SK-N-SH (cell line): ENCODE measurements at regions not wholly inside any gene's neighbourhood (a gene's known extent, or its start where the extent isn't known, plus 50 kb on each side); places are given as distances from the start of the nearest gene placed in this dataset.
A peak's percentile ranks its signal among the peaks of the same experiment; 100 is the strongest.

Experiments used
- CTCF ChIA-PET: fragments of 300-600, 350-600 bp; formaldehyde crosslinking; extraction: SDS; loops from one replicate; lab custom pipeline; 2021; lab: Yijun Ruan, JAX
- POLR2A ChIA-PET: fragments of 350-600 bp; sonication (Branson Sonifier 250); formaldehyde crosslinking; extraction: SDS; loops from one replicate; lab custom pipeline; 2020; ENCODE audit warnings: antibody characterized with exemption, inconsistent platforms; lab: Yijun Ruan, JAX
- DNase-seq: peaks from one replicate; pipeline ENCODE4 v3.0.0; 2012
- H2AFZ ChIP-seq: fragments of 200-600 bp; sonication (generic); 2 replicates; pipeline ENCODE4 v1.8.1; 2016; ENCODE audit warnings: antibody characterized with exemption, mild to moderate bottlenecking, low read depth
- H3F3A ChIP-seq: fragments of 200-600 bp; sonication (generic); replicated peaks from 2 replicates; pipeline ENCODE3; 2016; ENCODE audit warnings: antibody characterized with exemption, mild to moderate bottlenecking; ENCODE audit not compliant: insufficient read depth
- H3K27ac ChIP-seq, 2 experiments: fragments of 200-500 bp in 1 of 2; fragments of 200-600 bp in 1 of 2; sonication (Bioruptor generic) in 1 of 2; sonication (generic), shearing (Covaris generic) in 1 of 2; 2 replicates each; pipeline versions ENCODE4 v1.5.1 to v1.6.1; 2014 to 2016; ENCODE audit warnings: low read depth in 2 of 2, inconsistent platforms in 1 of 2, low read length in 1 of 2, mild to moderate bottlenecking in 1 of 2, mixed read lengths in 1 of 2
- H3K27me3 ChIP-seq: fragments of 200-600 bp; sonication (generic), shearing (Covaris generic); 2 replicates; pipeline ENCODE4 v1.6.1; 2016; ENCODE audit warnings: mixed run types; ENCODE audit not compliant: insufficient read depth
- H3K36me3 ChIP-seq, 2 experiments: fragments of 200-500 bp in 1 of 2; fragments of 200-600 bp in 1 of 2; sonication (Bioruptor generic) in 1 of 2; sonication (generic) in 1 of 2; replicated peaks in 1 of 2; 2 replicates each; pipeline versions ENCODE3 to v1.5.1; 2014 to 2016; ENCODE audit warnings: low read length in 1 of 2, mild to moderate bottlenecking in 1 of 2; ENCODE audit not compliant: insufficient read depth in 2 of 2, control insufficient read depth in 1 of 2
- H3K4me1 ChIP-seq, 2 experiments: fragments of 200-500 bp in 1 of 2; fragments of 200-600 bp in 1 of 2; sonication (Bioruptor generic) in 1 of 2; sonication (generic), shearing (Covaris generic) in 1 of 2; 2 replicates each; pipeline versions ENCODE4 v1.5.1 to v1.6.1; 2014 to 2016; ENCODE audit warnings: low read depth in 1 of 2, low read length in 1 of 2, mixed run types in 1 of 2; ENCODE audit not compliant: insufficient read depth in 2 of 2, control insufficient read depth in 1 of 2
- H3K4me2 ChIP-seq: fragments of 200-600 bp; sonication (generic), shearing (Covaris generic); 2 replicates; pipeline ENCODE4 v1.6.1; 2017; ENCODE audit warnings: mixed run types
- H3K4me3 ChIP-seq, 2 experiments: fragments of 200-500 bp in 1 of 2; fragments of 200-600 bp in 1 of 2; sonication (Bioruptor generic) in 1 of 2; sonication (generic), shearing (Covaris generic) in 1 of 2; 2 replicates each; pipeline versions ENCODE4 v1.5.1 to v1.8.1; 2014 to 2016; ENCODE audit warnings: low read depth in 2 of 2, inconsistent platforms in 1 of 2, low read length in 1 of 2, mild to moderate bottlenecking in 1 of 2, mixed read lengths in 1 of 2, moderate library complexity in 1 of 2
- H3K79me2 ChIP-seq: fragments of 200-600 bp; sonication (generic); 2 replicates; pipeline ENCODE4 v1.8.1; 2017; ENCODE audit warnings: mild to moderate bottlenecking; ENCODE audit not compliant: insufficient read depth
- H3K9ac ChIP-seq: fragments of 200-600 bp; sonication (generic); 2 replicates; pipeline ENCODE4 v1.6.1; 2017; ENCODE audit warnings: mixed run types
- H3K9me2 ChIP-seq: fragments of 200-600 bp; sonication (generic); 2 replicates; pipeline ENCODE4 v1.6.1; 2017; ENCODE audit warnings: mixed run types
- H3K9me3 ChIP-seq: fragments of 200-600 bp; sonication (generic); 2 replicates; pipeline ENCODE4 v1.6.1; 2017; ENCODE audit warnings: mixed run types, mild to moderate bottlenecking, moderate library complexity
- H4K20me1 ChIP-seq: fragments of 200-600 bp; sonication (generic); 2 replicates; pipeline ENCODE4 v1.6.1; 2017; ENCODE audit warnings: mild to moderate bottlenecking, mixed run types; ENCODE audit not compliant: insufficient read depth
- CHD2 ChIP-seq: fragments of 150-350 bp; IDR thresholded peaks from 2 replicates; pipeline ENCODE4 v1.6.1; 2018; ENCODE audit warnings: low read length; ENCODE audit not compliant: partially characterized antibody
- ELF1 ChIP-seq: IDR thresholded peaks from 2 replicates; pipeline ENCODE4 v1.4.0; 2012
- EP300 ChIP-seq, 2 experiments: IDR thresholded peaks; 2 replicates each; pipeline versions ENCODE4 v1.4.0 to v1.6.1; 2012; ENCODE audit warnings: borderline replicate concordance in 1 of 2, low read depth in 1 of 2, low read length in 1 of 2
- EZH2phosphoT487 ChIP-seq: fragments of 200-600 bp; sonication (generic); IDR thresholded peaks from 2 replicates; pipeline ENCODE4 v1.6.1; 2017; ENCODE audit warnings: low read depth, mixed run types, mild to moderate bottlenecking, antibody characterized with exemption, moderate library complexity, borderline replicate concordance
- FOSL2 ChIP-seq: IDR thresholded peaks from 2 replicates; pipeline ENCODE4 v1.4.0; 2012; ENCODE audit warnings: low read depth, mild to moderate bottlenecking, moderate library complexity, borderline replicate concordance
- FOXM1 ChIP-seq: IDR thresholded peaks from 2 replicates; pipeline ENCODE4 v1.4.0; 2012; ENCODE audit warnings: low read depth, mild to moderate bottlenecking
- GATA2 ChIP-seq: sonication (generic); formaldehyde crosslinking; IDR thresholded peaks from 2 replicates; pipeline ENCODE4 v1.5.0; 2020; ENCODE audit warnings: mild to moderate bottlenecking, missing genetic modification reagents
- JUND ChIP-seq: IDR thresholded peaks from 2 replicates; pipeline ENCODE4 v1.4.0; 2012
- MEF2A ChIP-seq: IDR thresholded peaks from 2 replicates; pipeline ENCODE4 v1.4.0; 2012; ENCODE audit warnings: low read depth, borderline replicate concordance
- MXI1 ChIP-seq: IDR thresholded peaks from 2 replicates; pipeline ENCODE4 v1.6.1; 2012; ENCODE audit warnings: mild to moderate bottlenecking, low read depth, low read length, improper control_type of control experiment
- NFIC ChIP-seq: IDR thresholded peaks from 2 replicates; pipeline ENCODE4 v1.4.0; 2012; ENCODE audit warnings: borderline replicate concordance
- NRF1 ChIP-seq: IDR thresholded peaks from 2 replicates; pipeline ENCODE4 v1.6.1; 2012; ENCODE audit warnings: low read depth, mild to moderate bottlenecking, low read length
- PBX3 ChIP-seq: IDR thresholded peaks from 2 replicates; pipeline ENCODE4; 2012
- POLR2AphosphoS5 ChIP-seq: IDR thresholded peaks from 2 replicates; pipeline ENCODE4 v1.6.1; 2012; ENCODE audit warnings: low read depth, low read length
- RAD21 ChIP-seq: IDR thresholded peaks from 2 replicates; pipeline ENCODE4 v1.6.1; 2012; ENCODE audit warnings: mild to moderate bottlenecking, low read length
- RCOR1 ChIP-seq: fragments of 150-350 bp; IDR thresholded peaks from 2 replicates; pipeline ENCODE4 v1.6.1; 2017; ENCODE audit warnings: antibody characterized with exemption, low read length
- RFX5 ChIP-seq: IDR thresholded peaks from 2 replicates; pipeline ENCODE4 v1.6.1; 2012; ENCODE audit warnings: mild to moderate bottlenecking, improper control_type of control experiment, low read length
- SIN3A ChIP-seq: IDR thresholded peaks from 2 replicates; pipeline ENCODE4 v1.6.1; 2012; ENCODE audit warnings: low read depth, mild to moderate bottlenecking, low read length, moderate library complexity, borderline replicate concordance
- TAF1 ChIP-seq: IDR thresholded peaks from 2 replicates; pipeline ENCODE4 v1.6.1; 2012; ENCODE audit warnings: low read depth, mild to moderate bottlenecking, low read length, moderate library complexity, borderline replicate concordance
- TCF12 ChIP-seq: IDR thresholded peaks from 2 replicates; pipeline ENCODE4 v1.4.0; 2012
- TEAD4 ChIP-seq: IDR thresholded peaks from 2 replicates; pipeline ENCODE4 v1.4.0; 2012; ENCODE audit warnings: mild to moderate bottlenecking, borderline replicate concordance; ENCODE audit not compliant: insufficient read depth
- USF2 ChIP-seq: fragments of 150-350 bp; IDR thresholded peaks from 2 replicates; pipeline ENCODE4 v1.6.1; 2017; ENCODE audit warnings: antibody characterized with exemption, low read length, low read depth, borderline replicate concordance
- WGBS: methylation state at CpG from one replicate; pipeline ENCODE4 v1.1.6; 2017; ENCODE audit warnings: low lambda C conversion rate; 5-methylcytosine and 5-hydroxymethylcytosine counted together
- TF ChIP-seq, protein P1 (sequence below): IDR thresholded peaks from 2 replicates; pipeline ENCODE4 v1.4.0; 2012; ENCODE audit warnings: low read depth
- TF ChIP-seq, protein P2 (sequence below): fragments of 150-350 bp; IDR thresholded peaks from 2 replicates; pipeline ENCODE4 v1.6.1; 2016; ENCODE audit warnings: mild to moderate bottlenecking, low read depth, low read length
- TF ChIP-seq, protein P3 (sequence below): IDR thresholded peaks from 2 replicates; pipeline ENCODE4 v1.4.0; 2012; ENCODE audit warnings: low read depth, borderline replicate concordance
- TF ChIP-seq, protein P4 (sequence below): IDR thresholded peaks from 2 replicates; pipeline ENCODE4 v1.6.1; 2012; ENCODE audit warnings: mild to moderate bottlenecking, low read depth, low read length, moderate library complexity

GRCh38 chr1:244272471-244273261 is 179.0 kb downstream of the ADSS2 start:
- Histone ChIP-seq H3K4me3 (peak overlapping the region in 1 of 2 experiments; percentile 58; a peak in 1 of 4 replicates), H3K36me3 (no peaks in the 10 kb centered on the region), H3K9me2 (no peaks in the 10 kb centered on the region), H4K20me1 (no peaks in the 10 kb centered on the region), H3F3A (peaks cover 22% of the 10 kb centered on the region), H2AFZ (peak overlapping the region; percentile 43), H3K79me2 (no peaks in the 10 kb centered on the region), H3K9me3 (no peaks in the 10 kb centered on the region), H3K4me1 (peaks cover 9 to 12% of the 10 kb centered on the region in 2 experiments), H3K4me2 (peak overlapping the region; percentile 47; the same call in 1 of the 2 replicates), H3K9ac (no peak overlapping the region), H3K27ac (peak overlapping the region; percentile 70 to 87), H3K27me3 (no peaks in the 10 kb centered on the region)
- CTCF ChIA-PET: interaction anchor here (0.6 to 3.9 kb wide), 46 partner anchors 10 to 945 kb away, joined by 3 to 33 read pairs (median 3); partner anchors contain the start of gene ZBTB18
- DNase-seq: peak; percentile 76
- 59% methylated on average over 7 of the region's 9 CpGs for WGBS
- POLR2A ChIA-PET: no interaction called here
- no peak for TF ChIP-seq CHD2
- no peak for TF ChIP-seq FOSL2
- no peak for TF ChIP-seq EP300 (IDR thresholded peaks at IDR 0.05; ENCODE audit: borderline replicate concordance in 1 of 2, low read depth in 1 of 2, low read length in 1 of 2)
- TF ChIP-seq PBX3: no peak
- TF ChIP-seq MXI1: peak; percentile 28; the same call in 1 of the 2 replicates
- TF ChIP-seq, protein P1, sequence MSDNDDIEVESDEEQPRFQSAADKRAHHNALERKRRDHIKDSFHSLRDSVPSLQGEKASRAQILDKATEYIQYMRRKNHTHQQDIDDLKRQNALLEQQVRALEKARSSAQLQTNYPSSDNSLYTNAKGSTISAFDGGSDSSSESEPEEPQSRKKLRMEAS: peak; percentile 94
- TF ChIP-seq FOXM1: no peak
- no peak for TF ChIP-seq SIN3A
- no peak for TF ChIP-seq POLR2AphosphoS5
- no peak for TF ChIP-seq RFX5
- peak; percentile 28; the same call in 1 of the 2 replicates for TF ChIP-seq RCOR1
- TF ChIP-seq RAD21: peak; percentile 100
- TF ChIP-seq, protein P2, sequence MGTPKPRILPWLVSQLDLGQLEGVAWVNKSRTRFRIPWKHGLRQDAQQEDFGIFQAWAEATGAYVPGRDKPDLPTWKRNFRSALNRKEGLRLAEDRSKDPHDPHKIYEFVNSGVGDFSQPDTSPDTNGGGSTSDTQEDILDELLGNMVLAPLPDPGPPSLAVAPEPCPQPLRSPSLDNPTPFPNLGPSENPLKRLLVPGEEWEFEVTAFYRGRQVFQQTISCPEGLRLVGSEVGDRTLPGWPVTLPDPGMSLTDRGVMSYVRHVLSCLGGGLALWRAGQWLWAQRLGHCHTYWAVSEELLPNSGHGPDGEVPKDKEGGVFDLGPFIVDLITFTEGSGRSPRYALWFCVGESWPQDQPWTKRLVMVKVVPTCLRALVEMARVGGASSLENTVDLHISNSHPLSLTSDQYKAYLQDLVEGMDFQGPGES: no peak
- no peak for TF ChIP-seq MEF2A
- TF ChIP-seq JUND: no peak
- TF ChIP-seq, protein P3, sequence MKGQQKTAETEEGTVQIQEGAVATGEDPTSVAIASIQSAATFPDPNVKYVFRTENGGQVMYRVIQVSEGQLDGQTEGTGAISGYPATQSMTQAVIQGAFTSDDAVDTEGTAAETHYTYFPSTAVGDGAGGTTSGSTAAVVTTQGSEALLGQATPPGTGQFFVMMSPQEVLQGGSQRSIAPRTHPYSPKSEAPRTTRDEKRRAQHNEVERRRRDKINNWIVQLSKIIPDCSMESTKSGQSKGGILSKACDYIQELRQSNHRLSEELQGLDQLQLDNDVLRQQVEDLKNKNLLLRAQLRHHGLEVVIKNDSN: no peak
- TF ChIP-seq NFIC: peak; percentile 30; the same call in 1 of the 2 replicates
- TF ChIP-seq USF2: no peak
- TF ChIP-seq TAF1: no peak
- no peak for TF ChIP-seq GATA2
- TF ChIP-seq TEAD4: no peak
- 0 out of 2 replicates have a peak, but pooled peaks have one; percentile 17 for TF ChIP-seq TCF12
- TF ChIP-seq NRF1: 0 out of 2 replicates have a peak, but pooled peaks have one; percentile 31
- TF ChIP-seq, protein P4, sequence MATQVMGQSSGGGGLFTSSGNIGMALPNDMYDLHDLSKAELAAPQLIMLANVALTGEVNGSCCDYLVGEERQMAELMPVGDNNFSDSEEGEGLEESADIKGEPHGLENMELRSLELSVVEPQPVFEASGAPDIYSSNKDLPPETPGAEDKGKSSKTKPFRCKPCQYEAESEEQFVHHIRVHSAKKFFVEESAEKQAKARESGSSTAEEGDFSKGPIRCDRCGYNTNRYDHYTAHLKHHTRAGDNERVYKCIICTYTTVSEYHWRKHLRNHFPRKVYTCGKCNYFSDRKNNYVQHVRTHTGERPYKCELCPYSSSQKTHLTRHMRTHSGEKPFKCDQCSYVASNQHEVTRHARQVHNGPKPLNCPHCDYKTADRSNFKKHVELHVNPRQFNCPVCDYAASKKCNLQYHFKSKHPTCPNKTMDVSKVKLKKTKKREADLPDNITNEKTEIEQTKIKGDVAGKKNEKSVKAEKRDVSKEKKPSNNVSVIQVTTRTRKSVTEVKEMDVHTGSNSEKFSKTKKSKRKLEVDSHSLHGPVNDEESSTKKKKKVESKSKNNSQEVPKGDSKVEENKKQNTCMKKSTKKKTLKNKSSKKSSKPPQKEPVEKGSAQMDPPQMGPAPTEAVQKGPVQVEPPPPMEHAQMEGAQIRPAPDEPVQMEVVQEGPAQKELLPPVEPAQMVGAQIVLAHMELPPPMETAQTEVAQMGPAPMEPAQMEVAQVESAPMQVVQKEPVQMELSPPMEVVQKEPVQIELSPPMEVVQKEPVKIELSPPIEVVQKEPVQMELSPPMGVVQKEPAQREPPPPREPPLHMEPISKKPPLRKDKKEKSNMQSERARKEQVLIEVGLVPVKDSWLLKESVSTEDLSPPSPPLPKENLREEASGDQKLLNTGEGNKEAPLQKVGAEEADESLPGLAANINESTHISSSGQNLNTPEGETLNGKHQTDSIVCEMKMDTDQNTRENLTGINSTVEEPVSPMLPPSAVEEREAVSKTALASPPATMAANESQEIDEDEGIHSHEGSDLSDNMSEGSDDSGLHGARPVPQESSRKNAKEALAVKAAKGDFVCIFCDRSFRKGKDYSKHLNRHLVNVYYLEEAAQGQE: no peak
- TF ChIP-seq ELF1: no peak
- TF ChIP-seq EZH2phosphoT487: no peak
